ENCODE measurements at regions not wholly inside any gene's neighbourhood (a gene's known extent, or its start where the extent isn't known, plus 50 kb on each side); places are given as distances from the start of the nearest gene placed in this dataset.

GRCh38 chr9:23538067-23538402, 288.0 kb downstream of the ELAVL2 start:
- H3K27ac Mint-ChIP-seq: no peak overlapping the region
- no peaks in the 10 kb centered on the region for H3K4me1 Mint-ChIP-seq
- no peaks in the 10 kb centered on the region for H3K36me3 Mint-ChIP-seq
- no peaks in the 10 kb centered on the region for H3K27me3 Mint-ChIP-seq
- no peak overlapping the region for H3K4me3 Mint-ChIP-seq
- peaks cover 4% of the 10 kb centered on the region for H3K9me3 Mint-ChIP-seq
- ATAC-seq: no peak

GRCh38 chr9:23538461-23539003, 287.5 kb downstream of the ELAVL2 start:
- ATAC-seq: no peak
- no peaks in the 10 kb centered on the region for H3K27me3 Mint-ChIP-seq
- no peaks in the 10 kb centered on the region for H3K4me1 Mint-ChIP-seq
- no peak overlapping the region for H3K27ac Mint-ChIP-seq
- peaks cover 2% of the 10 kb centered on the region for H3K9me3 Mint-ChIP-seq
- H3K4me3 Mint-ChIP-seq: no peak overlapping the region
- no peaks in the 10 kb centered on the region for H3K36me3 Mint-ChIP-seq

- no peak overlapping the region for H3K27ac Mint-ChIP-seq
- H3K4me3 Mint-ChIP-seq: no peak overlapping the region
- no peaks in the 10 kb centered on the region for H3K36me3 Mint-ChIP-seq
- no peak for ATAC-seq
- no peaks in the 10 kb centered on the region for H3K4me1 Mint-ChIP-seq
- H3K9me3 Mint-ChIP-seq: peaks cover 2% of the 10 kb centered on the region
- no peaks in the 10 kb centered on the region for H3K27me3 Mint-ChIP-seq
Measured at GRCh38 chr9:23539311-23539710, 286.7 kb downstream of the ELAVL2 start.

- Mint-ChIP-seq H3K36me3 (no peaks in the 10 kb centered on the region), H3K4me1 (no peaks in the 10 kb centered on the region), H3K27ac (no peak overlapping the region), H3K9me3 (peaks cover 9% of the 10 kb centered on the region), H3K27me3 (no peaks in the 10 kb centered on the region), H3K4me3 (no peak overlapping the region)
- ATAC-seq: no peak
Measured at GRCh38 chr9:23541976-23542375, 284.1 kb downstream of the ELAVL2 start.

- Mint-ChIP-seq H3K27me3 (no peaks in the 10 kb centered on the region), H3K4me1 (no peaks in the 10 kb centered on the region), H3K36me3 (no peaks in the 10 kb centered on the region)
Measured at GRCh38 chr9:23542438-23542837, 283.6 kb downstream of the ELAVL2 start.

GRCh38 chr9:23542927-23543326, 283.1 kb downstream of the ELAVL2 start:
- Mint-ChIP-seq H3K4me1 (no peaks in the 10 kb centered on the region), H3K27me3 (no peaks in the 10 kb centered on the region)
- no peak for ATAC-seq

More at GRCh38 chr9:23542438-23542837, 283.6 kb downstream of the ELAVL2 start:
- H3K4me3 Mint-ChIP-seq: no peak overlapping the region
- no peak overlapping the region for H3K27ac Mint-ChIP-seq
- peaks cover 12% of the 10 kb centered on the region for H3K9me3 Mint-ChIP-seq
- no peak for ATAC-seq

GRCh38 chr9:23543419-23543818, 282.6 kb downstream of the ELAVL2 start:
- Mint-ChIP-seq H3K9me3 (peaks cover 12% of the 10 kb centered on the region), H3K27ac (no peak overlapping the region), H3K36me3 (no peaks in the 10 kb centered on the region), H3K27me3 (no peaks in the 10 kb centered on the region), H3K4me1 (no peaks in the 10 kb centered on the region), H3K4me3 (no peak overlapping the region)
- no peak for ATAC-seq

More at GRCh38 chr9:23542927-23543326, 283.1 kb downstream of the ELAVL2 start:
- H3K4me3 Mint-ChIP-seq: no peak overlapping the region
- peaks cover 12% of the 10 kb centered on the region for H3K9me3 Mint-ChIP-seq
- H3K36me3 Mint-ChIP-seq: no peaks in the 10 kb centered on the region
- no peak overlapping the region for H3K27ac Mint-ChIP-seq

- no peak for ATAC-seq
- Mint-ChIP-seq H3K9me3 (peaks cover 16% of the 10 kb centered on the region), H3K27me3 (no peaks in the 10 kb centered on the region), H3K4me3 (no peak overlapping the region), H3K4me1 (no peaks in the 10 kb centered on the region), H3K36me3 (no peaks in the 10 kb centered on the region), H3K27ac (no peak overlapping the region)
Measured at GRCh38 chr9:23545728-23546127, 280.3 kb downstream of the ELAVL2 start.

- H3K36me3 Mint-ChIP-seq: no peaks in the 10 kb centered on the region
Measured at GRCh38 chr9:23551311-23551721, 274.7 kb downstream of the ELAVL2 start.

GRCh38 chr9:23551929-23552707, 273.9 kb downstream of the ELAVL2 start:
- H3K4me3 Mint-ChIP-seq: no peak overlapping the region
- H3K4me1 Mint-ChIP-seq: no peaks in the 10 kb centered on the region
- H3K27ac Mint-ChIP-seq: no peak overlapping the region
- peaks cover 10% of the 10 kb centered on the region for H3K9me3 Mint-ChIP-seq
- ATAC-seq: no peak
- H3K36me3 Mint-ChIP-seq: no peaks in the 10 kb centered on the region
- no peaks in the 10 kb centered on the region for H3K27me3 Mint-ChIP-seq

More at GRCh38 chr9:23551311-23551721, 274.7 kb downstream of the ELAVL2 start:
- no peak for ATAC-seq
- Mint-ChIP-seq H3K27me3 (no peaks in the 10 kb centered on the region), H3K4me3 (no peak overlapping the region), H3K4me1 (no peaks in the 10 kb centered on the region), H3K9me3 (peaks cover 11% of the 10 kb centered on the region), H3K27ac (no peak overlapping the region)

GRCh38 chr9:23552876-23553601, 273.0 kb downstream of the ELAVL2 start:
- H3K27me3 Mint-ChIP-seq: no peaks in the 10 kb centered on the region

GRCh38 chr9:23554686-23555085, 271.4 kb downstream of the ELAVL2 start:
- ATAC-seq: no peak
- H3K4me3 Mint-ChIP-seq: no peak overlapping the region
- no peaks in the 10 kb centered on the region for H3K27me3 Mint-ChIP-seq
- no peak overlapping the region for H3K27ac Mint-ChIP-seq
- H3K9me3 Mint-ChIP-seq: peaks cover 12% of the 10 kb centered on the region
- H3K36me3 Mint-ChIP-seq: no peaks in the 10 kb centered on the region
- no peaks in the 10 kb centered on the region for H3K4me1 Mint-ChIP-seq

More at GRCh38 chr9:23552876-23553601, 273.0 kb downstream of the ELAVL2 start:
- no peak for ATAC-seq
- H3K36me3 Mint-ChIP-seq: no peaks in the 10 kb centered on the region
- H3K4me3 Mint-ChIP-seq: no peak overlapping the region
- H3K4me1 Mint-ChIP-seq: no peaks in the 10 kb centered on the region
- H3K27ac Mint-ChIP-seq: no peak overlapping the region
- peaks cover 12% of the 10 kb centered on the region for H3K9me3 Mint-ChIP-seq

GRCh38 chr9:23555851-23556250, 270.2 kb downstream of the ELAVL2 start:
- no peaks in the 10 kb centered on the region for H3K36me3 Mint-ChIP-seq
- no peaks in the 10 kb centered on the region for H3K4me1 Mint-ChIP-seq
- H3K27ac Mint-ChIP-seq: no peak overlapping the region
- H3K27me3 Mint-ChIP-seq: no peaks in the 10 kb centered on the region
- ATAC-seq: no peak
- peaks cover 8% of the 10 kb centered on the region for H3K9me3 Mint-ChIP-seq
- H3K4me3 Mint-ChIP-seq: no peak overlapping the region

GRCh38 chr9:23556459-23556858, 269.6 kb downstream of the ELAVL2 start:
- H3K27ac Mint-ChIP-seq: no peak overlapping the region
- H3K9me3 Mint-ChIP-seq: peaks cover 8% of the 10 kb centered on the region
- no peak for ATAC-seq
- H3K4me3 Mint-ChIP-seq: no peak overlapping the region
- H3K36me3 Mint-ChIP-seq: no peaks in the 10 kb centered on the region
- no peaks in the 10 kb centered on the region for H3K4me1 Mint-ChIP-seq
- H3K27me3 Mint-ChIP-seq: no peaks in the 10 kb centered on the region

- Mint-ChIP-seq H3K4me1 (no peaks in the 10 kb centered on the region), H3K9me3 (peaks cover 11% of the 10 kb centered on the region), H3K4me3 (no peak overlapping the region), H3K36me3 (no peaks in the 10 kb centered on the region), H3K27ac (no peak overlapping the region), H3K27me3 (no peaks in the 10 kb centered on the region)
- no peak for ATAC-seq
Measured at GRCh38 chr9:23557689-23558088, 268.4 kb downstream of the ELAVL2 start.

- no peaks in the 10 kb centered on the region for H3K4me1 Mint-ChIP-seq
- ATAC-seq: no peak
- no peaks in the 10 kb centered on the region for H3K27me3 Mint-ChIP-seq
- no peak overlapping the region for H3K27ac Mint-ChIP-seq
- H3K4me3 Mint-ChIP-seq: no peak overlapping the region
- no peaks in the 10 kb centered on the region for H3K36me3 Mint-ChIP-seq
- peaks cover 16% of the 10 kb centered on the region for H3K9me3 Mint-ChIP-seq
Measured at GRCh38 chr9:23559522-23559921, 266.5 kb downstream of the ELAVL2 start.

Measured in stimulated activated memory B cell treated with anti-CD40 and anti-IgM and Interleukin-4, amounts not matched to agents 10 μg/mL and 1 μg/mL and 100 μg/mL, for 72 hours (primary cell).